Fibroblast of peridontal ligament (primary cell): ENCODE measurements at regions not wholly inside any gene's neighbourhood (a gene's known extent, or its start where the extent isn't known, plus 50 kb on each side); places are given as distances from the start of the nearest gene placed in this dataset.
"Not testable (repeated sequence)": the region's sequence is repeated elsewhere in the genome, so short reads cannot be mapped to it uniquely, and the experiment has no call there.

Experiments
- DNase-seq: peaks from one replicate; pipeline ENCODE4 v3.0.0-alpha.2; 2010; ENCODE audit errors: extremely low read depth

- no peak for DNase-seq
Measured at GRCh38 chr10:125455431-125455830, 227.5 kb downstream of the TEX36 start.

GRCh38 chr10:125451319-125451718 is 231.6 kb downstream of the TEX36 start:
- no peak for DNase-seq

- DNase-seq: no peak
Measured at GRCh38 chr10:125450218-125450617, 232.7 kb downstream of the TEX36 start.

GRCh38 chr10:125449571-125449970 is 233.4 kb downstream of the TEX36 start:
- no peak for DNase-seq

- DNase-seq: no peak
Measured at GRCh38 chr10:125448596-125448995, 234.4 kb downstream of the TEX36 start.

GRCh38 chr10:125444790-125445189 is 238.2 kb downstream of the TEX36 start:
- no peak for DNase-seq

- DNase-seq: no peak
Measured at GRCh38 chr10:125442856-125443540, 240.0 kb downstream of the TEX36 start.

GRCh38 chr10:125441151-125441550 is 241.8 kb downstream of the TEX36 start:
- peak; percentile 2 for DNase-seq

GRCh38 chr10:125431149-125431548 is 251.8 kb downstream of the TEX36 start:
- no peak for DNase-seq

- DNase-seq: no peak
Measured at GRCh38 chr10:125428054-125428453, 254.9 kb downstream of the TEX36 start.

- DNase-seq: no peak
Measured at GRCh38 chr10:125424191-125424847, 258.6 kb downstream of the TEX36 start.

GRCh38 chr10:125423569-125423968 is 259.4 kb downstream of the TEX36 start:
- DNase-seq: no peak

GRCh38 chr10:125419831-125420230 is 259.5 kb upstream of the CTBP2 start:
- DNase-seq: no peak

- DNase-seq: no peak
Measured at GRCh38 chr10:125419146-125419545, 258.8 kb upstream of the CTBP2 start.

GRCh38 chr10:125417605-125418004 is 257.2 kb upstream of the CTBP2 start:
- no peak for DNase-seq

GRCh38 chr10:125415964-125416363 is 255.6 kb upstream of the CTBP2 start:
- DNase-seq: no peak

- peak; percentile 34 for DNase-seq
Measured at GRCh38 chr10:125415006-125415633, 254.8 kb upstream of the CTBP2 start.

- DNase-seq: peak; percentile 90
Measured at GRCh38 chr10:125411724-125412123, 251.4 kb upstream of the CTBP2 start.

GRCh38 chr10:125409756-125410155 is 249.4 kb upstream of the CTBP2 start:
- no peak for DNase-seq

GRCh38 chr10:125407557-125407956 is 247.2 kb upstream of the CTBP2 start:
- DNase-seq: no peak

- DNase-seq: peak; percentile 36
Measured at GRCh38 chr10:125407000-125407502, 246.7 kb upstream of the CTBP2 start.

GRCh38 chr10:125404902-125405301 is 244.5 kb upstream of the CTBP2 start:
- not testable (repeated sequence) for DNase-seq

GRCh38 chr10:125401462-125401861 is 241.1 kb upstream of the CTBP2 start:
- DNase-seq: no peak
